SIG-M5 treated with dmso at 0.1 percent for 504 hours (cell line): ENCODE measurements at regions not wholly inside any gene's neighbourhood (a gene's known extent, or its start where the extent isn't known, plus 50 kb on each side); places are given as distances from the start of the nearest gene placed in this dataset.
A peak's percentile ranks its signal among the peaks of the same experiment; 100 is the strongest.
"Not testable (repeated sequence)": the region's sequence is repeated elsewhere in the genome, so short reads cannot be mapped to it uniquely, and the experiment has no call there.

ENCODE experiments used
- DNase-seq: peaks from one replicate; lab custom pipeline; 2025; ENCODE audit not compliant: unreplicated experiment; lab: John Stamatoyannopoulos, UW

GRCh38 chr14:30158299-30158698 lies 230.7 kb upstream of the PRKD1 start:
- no peak for DNase-seq

DNA sequence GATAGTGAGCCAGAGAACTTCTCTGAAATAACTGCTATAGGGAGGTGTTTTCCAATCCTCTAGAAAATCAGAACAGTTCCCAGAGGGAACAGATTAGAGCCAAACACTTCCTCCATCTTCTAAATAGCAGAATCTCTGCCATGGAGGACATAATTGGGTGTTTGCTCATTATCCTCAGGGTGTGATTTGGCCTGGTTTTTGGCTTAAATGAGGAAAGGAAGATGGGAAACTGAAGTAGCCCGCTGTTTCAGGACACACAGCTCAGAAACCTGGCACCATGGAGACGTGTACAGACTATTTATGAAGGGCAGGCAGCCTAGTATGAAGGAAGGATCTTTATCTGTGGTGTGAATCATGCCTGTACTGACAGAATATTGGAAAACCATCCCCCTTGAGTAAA lies 231.7 kb upstream of the PRKD1 start:
- no peak for DNase-seq

DNA sequence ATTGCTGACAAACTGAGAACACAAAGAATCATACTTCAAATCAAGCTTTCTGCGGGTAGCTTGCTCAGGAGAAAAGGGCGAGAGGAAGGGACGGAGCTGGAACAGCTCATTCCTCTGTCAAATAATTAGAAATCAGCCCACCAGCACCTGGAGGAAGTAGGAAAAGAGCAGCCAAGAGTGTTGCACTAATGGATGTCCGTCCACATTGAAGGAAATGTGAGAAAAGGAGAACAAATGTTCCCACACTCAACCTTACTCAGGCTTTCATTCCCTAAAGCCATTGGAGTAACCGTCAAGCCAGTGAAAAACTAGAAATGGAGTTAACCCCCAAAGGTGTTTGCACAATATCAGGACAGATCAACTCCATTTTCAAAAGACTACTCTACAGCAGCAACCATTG lies 233.0 kb upstream of the PRKD1 start:
- no peak for DNase-seq

DNA sequence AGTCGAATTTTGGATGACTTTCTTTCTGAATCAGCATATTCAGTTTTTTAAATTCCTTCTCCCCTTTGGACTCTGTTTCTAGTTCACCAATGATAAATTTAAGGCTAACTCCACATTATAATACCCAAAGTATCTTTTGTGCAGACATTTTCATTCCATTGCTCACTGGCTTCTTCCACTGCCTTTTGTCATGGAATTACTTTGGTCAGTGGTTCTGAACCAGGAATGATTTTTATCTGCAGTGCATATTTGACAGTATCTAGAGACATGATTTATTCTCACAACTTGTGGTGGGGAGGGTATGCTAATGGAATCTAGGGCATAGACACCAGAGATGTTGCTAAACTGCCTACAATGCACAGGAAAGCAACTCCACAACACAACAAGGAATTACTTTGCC lies 234.4 kb upstream of the PRKD1 start:
- no peak for DNase-seq

- DNase-seq, result no peak
Observed at GRCh38 chr14:30165255-30165654, 237.6 kb upstream of the PRKD1 start.

- no peak for DNase-seq
Observed at GRCh38 chr14:30177781-30178180, 250.1 kb upstream of the PRKD1 start.

- no peak for DNase-seq
Observed at GRCh38 chr14:30179381-30180130, 251.9 kb upstream of the PRKD1 start.

- no peak for DNase-seq
Observed at GRCh38 chr14:30180219-30180618, 252.6 kb upstream of the PRKD1 start.

GRCh38 chr14:30185832-30186231 lies 258.2 kb upstream of the PRKD1 start:
- no peak for DNase-seq

GRCh38 chr14:30191639-30192279 lies 264.1 kb upstream of the PRKD1 start:
- DNase-seq, result no peak

- no peak for DNase-seq
Observed at GRCh38 chr14:30193101-30193500, 265.5 kb upstream of the PRKD1 start.

DNA sequence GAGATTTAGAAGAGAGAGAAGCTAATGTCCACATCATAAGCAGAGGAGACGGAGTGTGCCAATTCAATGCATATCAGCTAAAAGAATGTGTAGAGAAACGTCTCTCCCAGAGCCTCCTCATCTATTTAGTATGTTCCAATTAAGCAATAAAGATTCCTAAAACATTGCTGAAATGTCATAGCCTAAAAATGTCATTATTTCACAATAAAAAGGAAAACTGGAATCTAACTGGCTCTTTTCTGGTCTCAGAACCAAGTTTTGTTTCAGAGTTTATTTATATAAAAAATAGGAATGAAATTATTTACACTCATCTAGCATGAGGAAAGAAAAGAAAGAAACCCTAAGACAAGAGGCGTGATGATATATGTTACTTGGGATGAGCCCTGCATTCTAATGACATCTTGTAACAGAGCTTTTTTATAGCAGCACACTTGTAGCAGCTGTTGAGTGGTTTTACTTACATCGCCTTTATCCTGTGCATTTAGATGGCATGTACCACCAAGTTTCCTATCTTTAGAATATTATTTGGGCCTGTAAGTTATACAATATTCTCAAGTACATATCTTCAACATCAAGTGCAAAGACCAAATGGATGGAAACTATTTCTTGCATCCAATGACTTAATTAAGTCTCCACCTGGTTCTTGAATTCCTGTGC lies 266.3 kb upstream of the PRKD1 start:
- no peak for DNase-seq

DNA sequence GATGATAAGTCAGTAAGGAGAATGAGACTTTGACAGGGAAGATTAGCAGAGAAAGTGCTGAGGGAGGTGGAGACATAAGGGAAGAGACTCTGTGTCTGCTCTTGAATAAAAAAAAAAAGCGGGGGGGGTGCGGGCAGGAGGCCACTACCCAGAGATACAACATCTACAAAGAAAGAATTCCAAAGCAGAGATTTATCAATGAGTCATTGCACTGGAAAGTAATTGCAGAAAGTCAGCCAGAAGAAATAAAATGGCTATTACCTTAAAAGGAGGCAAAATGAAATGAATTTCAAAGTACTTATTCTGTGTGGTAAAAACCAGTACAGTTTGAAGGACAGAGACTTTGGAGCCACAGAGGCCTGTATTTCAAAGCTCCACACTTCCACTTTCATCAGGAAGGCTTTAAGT lies 267.1 kb upstream of the PRKD1 start:
- DNase-seq, result no peak

GRCh38 chr14:30195941-30196340 lies 268.3 kb upstream of the PRKD1 start:
- DNase-seq, result no peak

- no peak for DNase-seq
Observed at GRCh38 chr14:30196861-30197260, 269.2 kb upstream of the PRKD1 start.

DNA sequence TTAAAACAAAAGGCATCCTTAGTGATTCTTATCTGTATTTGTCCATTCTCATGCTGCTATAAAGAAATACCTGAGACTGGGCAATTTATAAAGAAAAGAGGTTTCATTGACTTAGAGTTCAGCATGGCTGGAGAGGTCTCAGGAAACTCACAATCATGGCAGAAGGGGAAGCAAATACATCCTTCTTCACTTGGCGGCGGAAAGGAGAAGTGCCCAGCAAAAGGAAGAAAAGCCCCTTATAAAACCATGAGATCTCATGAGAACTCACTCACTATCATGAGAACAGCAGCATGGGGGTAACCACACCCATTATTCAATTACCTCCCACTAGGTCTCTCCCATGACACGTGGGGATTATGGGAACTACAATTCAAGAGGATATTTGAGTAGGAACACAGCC lies 271.1 kb upstream of the PRKD1 start:
- DNase-seq, result not testable (repeated sequence)

DNA sequence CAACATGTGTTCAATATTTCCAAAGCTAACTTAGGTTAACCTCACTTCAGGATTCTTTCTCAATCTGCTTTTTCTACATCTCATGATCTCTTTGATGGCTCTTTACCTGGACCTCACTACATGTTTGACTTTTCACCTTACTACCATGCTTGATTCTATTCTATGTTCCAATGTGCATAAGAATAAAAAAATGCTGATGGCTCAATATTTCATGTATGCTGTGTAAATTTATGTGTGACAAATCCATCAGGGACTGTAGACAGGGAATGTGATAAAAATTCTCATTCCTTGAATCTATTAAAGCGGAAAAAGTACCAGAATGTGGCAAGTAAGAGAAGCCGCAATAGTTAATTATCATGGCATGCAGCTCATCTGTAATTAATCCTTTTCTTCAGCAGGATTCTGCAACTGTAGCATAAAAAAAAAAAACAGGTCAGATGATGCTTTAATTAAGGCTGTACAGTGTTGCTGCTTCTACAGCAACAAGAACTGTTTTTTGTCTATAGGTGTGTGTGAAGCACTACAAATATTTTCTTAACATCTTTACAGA lies 276.9 kb upstream of the PRKD1 start:
- no peak for DNase-seq

DNA sequence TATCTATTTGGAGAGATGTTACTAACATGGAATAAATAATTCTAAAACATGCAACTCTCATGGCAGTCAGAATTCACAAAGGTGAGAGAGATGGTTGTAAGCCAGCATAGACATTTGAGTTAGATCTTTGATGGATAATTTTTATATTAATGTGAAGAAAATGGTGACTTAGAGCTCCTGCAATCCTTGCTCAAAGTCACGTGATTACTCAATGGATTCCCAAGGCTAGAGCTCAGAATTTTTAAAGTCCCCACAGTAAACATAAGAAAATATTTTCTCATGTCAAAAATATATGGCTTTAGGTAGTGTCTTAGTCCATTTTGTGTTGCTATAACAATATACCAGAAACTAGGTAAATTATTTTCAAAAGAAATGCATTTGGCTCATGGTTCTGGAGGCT lies 281.5 kb upstream of the PRKD1 start:
- DNase-seq, result no peak

GRCh38 chr14:30210630-30211029 lies 283.0 kb upstream of the PRKD1 start:
- DNase-seq, result no peak

- DNase-seq, result no peak
Observed at GRCh38 chr14:30211326-30211725, 283.7 kb upstream of the PRKD1 start.

GRCh38 chr14:30214014-30214413 lies 286.4 kb upstream of the PRKD1 start:
- DNase-seq, result no peak

DNA sequence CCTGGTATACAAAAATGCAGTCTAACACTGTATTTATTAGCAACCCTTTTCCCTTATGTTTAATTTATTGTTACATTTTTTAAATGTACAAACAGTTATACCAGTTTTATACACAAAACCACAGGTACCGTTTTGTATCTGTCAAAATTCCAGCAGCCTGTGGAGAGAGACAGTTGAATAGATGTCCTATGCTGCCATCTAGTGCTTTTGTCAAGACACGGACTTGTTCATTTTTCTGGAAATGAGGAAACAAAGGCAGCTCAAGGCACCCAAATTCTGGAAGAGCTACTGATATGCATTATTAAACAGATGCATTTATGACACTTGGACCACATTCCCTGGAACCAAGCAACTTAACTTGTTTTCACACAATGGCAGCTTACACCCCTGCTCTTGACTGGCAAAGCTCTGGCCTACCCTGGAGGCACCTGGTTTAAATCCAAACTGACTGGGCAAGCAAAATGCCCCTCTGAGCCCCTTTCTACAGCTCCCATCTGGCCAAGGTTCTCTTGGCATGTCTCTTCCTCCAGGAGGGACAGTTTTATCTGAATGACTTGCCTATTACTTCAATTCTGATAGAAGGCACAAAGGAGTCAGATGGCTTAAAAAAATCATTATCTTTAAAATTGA lies 286.9 kb upstream of the PRKD1 start:
- DNase-seq, result peak; percentile 74
